HEK293T (cell line): ENCODE measurements at regions not wholly inside any gene's neighbourhood (a gene's known extent, or its start where the extent isn't known, plus 50 kb on each side); places are given as distances from the start of the nearest gene placed in this dataset.
"Not testable (repeated sequence)": the region's sequence is repeated elsewhere in the genome, so short reads cannot be mapped to it uniquely, and the experiment has no call there.

Experiments
- ARNT ChIP-seq: fragments of 450-650 bp; IDR thresholded peaks from 2 replicates; pipeline ENCODE4 v1.6.1; 2017; ENCODE audit warnings: mild to moderate bottlenecking
- ELF4 ChIP-seq: fragments of 450-650 bp; IDR thresholded peaks from 2 replicates; pipeline ENCODE4 v1.6.1; 2017; ENCODE audit warnings: antibody characterized with exemption
- FOXM1 ChIP-seq: fragments of 450-650 bp; IDR thresholded peaks from 2 replicates; pipeline ENCODE4 v1.6.1; 2017; ENCODE audit warnings: mild to moderate bottlenecking, borderline replicate concordance
- TARDBP ChIP-seq: fragments of 450-650 bp; IDR thresholded peaks from 2 replicates; pipeline ENCODE4 v1.6.1; 2016

DNA sequence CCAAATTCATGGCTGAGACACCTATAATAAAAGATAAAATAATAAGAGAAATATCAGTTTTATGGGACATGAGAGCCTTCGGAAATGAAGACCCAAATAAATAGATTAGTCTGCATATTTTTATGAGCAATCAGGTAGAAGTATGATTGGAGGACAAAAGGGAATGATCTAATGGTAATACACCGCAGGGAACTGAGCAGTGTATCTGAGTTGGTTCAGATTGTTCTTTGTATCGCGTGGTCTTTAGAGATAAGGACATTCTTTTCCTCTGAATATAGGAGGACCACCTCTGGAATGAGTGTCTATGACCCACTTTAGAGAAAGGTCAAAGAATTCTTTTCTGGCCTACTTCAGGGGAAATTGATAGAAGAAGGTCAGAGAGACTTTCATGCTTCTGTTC is 801.8 kb upstream of the CHD1 start:
- not testable (repeated sequence) for TF ChIP-seq ARNT, FOXM1, ELF4, TARDBP
